HG03558 (cell line): ENCODE measurements at regions not wholly inside any gene's neighbourhood (a gene's known extent, or its start where the extent isn't known, plus 50 kb on each side); places are given as distances from the start of the nearest gene placed in this dataset.

Experiments used
- ATAC-seq: cut with Tn5 transposase; IDR thresholded peaks from one replicate; pipeline ENCODE4 v1.9.1; 2021; ENCODE audit warnings: moderate number of reproducible peaks; ENCODE audit not compliant: unreplicated experiment; ENCODE audit errors: extremely low read depth

DNA sequence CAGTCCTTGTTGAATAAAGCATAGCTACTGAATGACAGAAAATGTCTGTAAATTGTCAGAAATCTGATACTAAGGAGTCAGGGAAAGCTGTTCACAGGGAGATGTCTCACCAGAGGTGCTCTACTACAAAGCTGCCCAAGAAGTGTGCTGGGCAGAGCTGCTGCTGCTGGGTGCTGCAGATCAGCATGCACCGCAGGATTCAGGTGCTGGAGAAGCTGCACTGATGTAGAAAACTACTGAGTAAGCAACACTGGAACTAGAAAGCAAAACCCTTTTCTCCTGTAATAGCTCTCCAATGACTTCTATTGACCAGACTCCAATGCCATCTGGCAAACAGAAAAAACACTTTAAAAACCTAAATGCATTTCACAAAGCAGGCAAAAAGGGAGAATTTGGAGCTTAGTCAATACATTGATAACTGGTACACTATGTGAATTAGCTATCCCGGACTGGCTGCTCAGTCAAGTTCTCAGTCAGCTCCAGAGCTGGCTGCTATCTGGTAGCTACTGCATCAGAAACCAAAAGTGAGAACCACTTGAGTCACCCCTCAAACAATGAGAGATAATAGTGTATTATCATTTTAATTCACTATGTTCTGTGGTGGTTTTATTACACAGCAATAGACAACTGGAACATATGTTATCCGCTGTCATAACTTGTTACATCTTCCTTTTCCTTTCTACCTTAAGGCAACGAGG lies 493.1 kb downstream of the CPS1 start:
- no peak for ATAC-seq

DNA sequence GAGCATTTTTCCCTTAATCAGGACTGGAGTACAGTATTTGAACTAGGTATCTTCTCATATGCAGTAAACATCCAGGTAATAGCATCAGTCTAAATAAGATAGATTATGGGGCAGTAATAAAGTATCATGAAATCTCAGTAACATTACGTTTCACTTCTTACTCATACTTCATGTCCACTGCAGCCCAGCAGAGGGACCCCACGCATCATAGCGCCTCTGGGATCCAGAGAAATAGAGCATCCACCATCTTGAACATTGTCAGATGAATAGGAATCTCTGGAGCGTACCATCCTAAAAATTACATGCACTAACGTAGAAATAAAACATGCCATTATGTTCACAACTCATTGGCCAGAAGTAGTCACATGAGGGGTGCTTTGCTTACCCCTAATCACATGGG lies 499.0 kb downstream of the CPS1 start:
- ATAC-seq, result no peak

DNA sequence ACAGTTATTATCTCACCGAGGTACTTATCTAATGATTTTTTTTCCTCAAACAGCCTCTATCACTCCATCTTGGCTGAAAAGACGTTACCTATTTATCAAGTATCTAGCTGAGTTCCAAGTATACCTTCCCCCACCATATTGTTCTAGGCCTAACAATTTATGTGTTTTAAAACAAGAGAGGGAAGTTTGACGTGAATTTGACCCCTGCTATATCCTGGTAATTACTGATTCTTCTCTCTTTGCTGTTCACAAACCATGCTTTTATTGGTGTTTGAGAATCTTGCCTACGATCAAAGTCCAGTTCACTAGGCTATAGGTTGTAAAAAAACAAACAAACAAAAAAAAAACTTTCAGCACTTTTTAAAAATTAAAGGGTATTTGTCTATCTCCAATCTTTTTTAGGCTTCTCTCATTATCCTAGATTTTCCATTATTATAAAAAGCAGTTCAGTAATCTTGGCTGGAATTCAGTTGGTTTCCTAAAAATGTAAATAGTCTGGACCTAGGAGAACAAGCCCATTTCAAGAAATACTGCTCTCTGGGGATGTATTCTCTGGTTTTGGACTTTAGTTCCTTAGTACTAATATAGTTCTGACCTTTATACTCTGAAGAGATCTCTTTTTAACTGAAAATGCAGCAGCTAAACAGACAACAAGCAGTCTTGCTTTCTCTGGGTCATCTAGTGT lies 505.4 kb downstream of the CPS1 start:
- no peak for ATAC-seq

DNA sequence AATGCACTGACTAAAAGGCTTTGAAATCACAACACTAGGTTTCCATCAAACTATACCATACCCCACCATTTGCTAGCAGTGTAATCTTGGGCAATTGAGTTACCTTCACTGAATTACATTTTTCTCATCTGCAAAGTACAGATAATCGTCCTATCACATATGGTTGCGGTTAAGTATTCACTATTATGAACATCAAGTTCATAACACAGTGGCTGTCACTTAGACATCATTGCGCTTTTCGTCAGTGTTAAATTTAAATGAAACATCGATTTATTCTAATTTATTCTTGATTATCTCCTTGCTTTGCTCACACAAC lies 505.9 kb downstream of the CPS1 start:
- ATAC-seq, result no peak

DNA sequence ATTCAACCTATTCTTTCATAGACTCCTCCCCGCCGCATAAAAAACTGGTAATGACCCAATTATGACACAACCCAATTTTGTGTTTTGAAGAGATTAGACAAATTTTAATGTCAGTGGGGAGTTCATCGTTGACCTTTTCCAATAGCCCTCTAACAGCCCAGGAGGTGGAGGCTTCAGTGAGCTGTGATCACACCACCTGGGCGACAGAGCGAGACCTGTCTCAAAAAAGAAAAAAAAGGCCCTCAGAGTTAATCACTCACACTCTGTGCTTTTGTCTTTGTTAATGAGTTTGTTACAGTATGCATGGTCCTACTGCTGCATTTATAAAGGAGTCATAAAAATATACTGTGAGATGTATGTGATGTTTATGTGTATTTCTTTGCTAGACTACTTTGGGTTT lies 510.6 kb downstream of the CPS1 start:
- no peak for ATAC-seq

DNA sequence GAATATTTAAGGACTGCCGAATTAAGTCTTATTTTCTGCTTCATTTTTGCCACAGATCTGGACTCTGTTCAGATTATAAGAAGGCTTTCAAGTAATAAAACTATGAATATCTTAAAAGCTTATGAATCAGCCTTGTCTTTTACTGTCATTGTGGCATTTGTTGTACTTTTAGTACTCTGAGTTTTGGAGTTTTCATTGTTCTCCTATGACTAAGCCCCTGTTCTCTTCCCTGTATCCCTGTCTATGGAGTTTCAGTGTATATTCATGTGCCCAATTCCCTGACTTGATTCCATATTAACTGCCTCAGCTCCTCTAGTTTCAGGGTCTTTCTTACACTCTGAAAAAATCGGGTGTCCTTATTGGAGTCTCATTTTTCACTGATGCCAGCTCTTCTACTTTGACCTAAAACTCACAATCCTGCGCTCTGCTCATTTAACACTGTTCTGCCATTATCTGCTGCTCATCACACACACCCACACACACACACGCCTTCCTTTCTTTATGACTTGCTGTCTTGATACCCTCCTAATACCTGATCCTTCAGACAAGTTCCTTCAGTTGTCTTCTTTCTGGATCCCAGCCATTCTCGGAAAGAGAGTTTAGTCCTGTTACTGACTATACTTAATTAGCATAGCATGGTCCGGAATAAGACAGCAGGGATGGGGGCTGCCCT lies 511.8 kb downstream of the CPS1 start:
- ATAC-seq, result no peak

DNA sequence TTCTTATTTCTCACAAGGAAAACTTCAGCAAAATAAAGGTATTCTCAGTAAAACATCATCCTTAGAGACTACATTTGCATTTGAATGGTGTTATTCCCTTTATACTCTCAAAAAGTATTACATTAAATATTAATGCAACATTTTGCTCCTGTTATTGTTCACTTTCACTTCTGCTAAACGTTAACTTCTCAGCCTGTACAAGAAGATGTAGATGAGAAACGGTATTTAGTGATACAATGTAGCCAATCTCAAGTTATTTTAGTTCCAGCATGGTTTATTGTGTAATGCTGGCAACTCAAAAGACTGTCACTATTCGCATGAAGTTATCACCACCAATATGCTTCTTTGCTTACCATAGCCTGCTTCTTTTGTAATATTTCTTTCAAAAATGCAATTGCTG lies 514.1 kb downstream of the CPS1 start:
- ATAC-seq, result no peak

DNA sequence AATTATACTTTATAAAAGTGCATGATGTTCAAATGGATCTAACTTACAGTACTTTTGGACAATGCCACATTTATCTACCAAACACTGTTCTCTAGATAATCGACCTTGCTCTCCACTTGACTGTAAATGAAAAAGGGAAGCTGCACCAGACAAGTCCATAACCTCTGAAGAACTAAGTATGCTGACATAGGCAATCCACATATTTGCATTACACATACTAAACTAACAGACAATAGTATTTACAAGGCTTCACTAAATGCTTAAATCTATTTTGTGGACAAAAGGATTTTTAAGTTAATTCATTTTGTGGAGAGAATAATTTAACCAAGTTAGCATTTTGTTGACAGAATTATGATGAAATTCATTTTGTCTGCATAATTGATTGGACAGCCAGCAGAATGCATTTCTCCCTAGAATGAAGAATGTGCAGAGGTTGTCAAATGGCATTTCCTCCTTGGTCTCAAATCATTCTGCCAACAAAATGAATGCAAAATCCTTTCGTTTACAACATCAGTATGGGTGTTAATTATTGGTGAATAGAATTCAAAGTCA lies 520.9 kb downstream of the CPS1 start:
- ATAC-seq, result no peak

DNA sequence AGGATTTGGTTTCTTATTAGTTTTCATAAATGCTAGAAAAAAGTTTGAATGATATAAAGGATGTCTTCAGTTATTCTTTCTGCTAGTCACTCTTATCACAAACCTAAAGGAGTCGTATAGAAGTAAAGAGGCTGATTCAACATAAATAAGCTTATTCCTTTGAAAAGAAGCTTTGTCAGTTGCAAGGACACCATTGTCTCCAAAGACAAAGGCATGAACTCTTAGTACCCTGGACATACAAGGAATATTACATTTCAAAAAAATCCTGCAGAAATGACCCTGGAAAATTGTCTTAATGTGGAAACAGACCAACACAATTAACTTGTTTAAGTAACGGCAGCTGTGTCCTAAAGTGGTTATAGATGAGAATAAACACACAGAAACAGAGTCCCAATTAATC lies 528.0 kb downstream of the CPS1 start:
- ATAC-seq, result no peak

DNA sequence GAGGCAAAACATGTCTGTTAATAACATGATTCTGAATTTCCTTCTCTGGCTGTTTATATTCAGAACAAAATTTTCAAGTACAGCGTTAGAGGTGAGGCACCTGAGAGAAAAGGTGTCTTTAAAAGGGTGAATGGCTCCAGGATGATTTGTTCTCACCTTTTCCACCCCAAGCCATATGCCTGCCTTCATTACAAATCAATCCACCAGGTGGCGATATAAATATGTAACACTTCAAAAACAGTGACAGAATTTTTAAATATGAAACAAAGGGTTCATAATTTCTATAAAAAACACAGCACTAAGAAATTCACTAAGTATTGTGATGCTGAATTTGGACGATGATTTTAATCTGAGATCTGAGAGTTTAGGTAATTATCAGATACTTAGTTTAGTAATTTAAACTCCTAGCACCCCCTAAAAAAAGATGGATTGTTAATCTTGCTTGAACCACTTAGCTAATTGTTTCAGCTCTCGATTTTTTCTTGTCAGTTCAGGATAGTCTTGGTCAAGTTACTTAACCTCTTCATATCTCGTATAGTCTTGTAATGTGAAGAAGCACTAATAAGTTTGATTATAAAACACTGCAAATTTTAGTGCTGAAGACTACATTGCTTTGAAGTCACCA lies 528.8 kb downstream of the CPS1 start:
- ATAC-seq, result no peak

DNA sequence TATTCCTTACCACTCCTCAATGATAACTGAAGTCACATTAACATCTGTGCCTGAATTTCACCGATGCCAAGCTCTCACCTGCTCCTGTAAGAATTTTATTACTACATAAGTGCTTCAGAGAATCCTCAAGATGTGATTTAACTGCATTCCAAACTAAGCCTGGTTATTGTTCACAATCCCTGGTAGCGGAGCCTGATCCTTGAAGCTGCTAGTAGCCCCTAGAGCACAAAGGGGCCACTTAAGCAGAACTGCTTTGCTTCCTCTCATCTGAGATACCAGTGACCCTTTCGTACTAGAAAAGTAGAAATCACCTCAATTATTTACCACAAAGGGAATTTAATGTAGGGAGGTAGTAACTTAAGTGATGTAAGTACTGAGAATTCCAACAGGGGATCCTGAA lies 529.6 kb downstream of the CPS1 start:
- no peak for ATAC-seq

DNA sequence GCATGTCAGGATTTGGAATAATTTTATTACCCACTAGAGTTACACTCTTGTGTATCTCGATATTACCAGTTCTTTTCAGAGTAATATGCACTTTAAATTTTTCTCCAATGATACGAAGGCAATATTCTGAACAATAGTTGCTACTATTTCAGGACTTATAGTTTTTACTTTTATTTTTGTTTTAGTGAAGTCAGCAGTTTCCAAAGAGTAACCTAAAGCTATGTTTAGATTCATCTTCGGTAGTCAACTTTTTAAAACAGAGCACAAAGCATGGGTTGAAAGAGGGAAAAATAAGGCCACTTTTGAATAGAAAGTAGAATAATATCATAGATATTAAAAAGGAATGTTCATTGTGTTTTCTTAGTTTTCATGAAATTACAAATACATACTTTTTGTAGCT lies 532.7 kb downstream of the CPS1 start:
- no peak for ATAC-seq

DNA sequence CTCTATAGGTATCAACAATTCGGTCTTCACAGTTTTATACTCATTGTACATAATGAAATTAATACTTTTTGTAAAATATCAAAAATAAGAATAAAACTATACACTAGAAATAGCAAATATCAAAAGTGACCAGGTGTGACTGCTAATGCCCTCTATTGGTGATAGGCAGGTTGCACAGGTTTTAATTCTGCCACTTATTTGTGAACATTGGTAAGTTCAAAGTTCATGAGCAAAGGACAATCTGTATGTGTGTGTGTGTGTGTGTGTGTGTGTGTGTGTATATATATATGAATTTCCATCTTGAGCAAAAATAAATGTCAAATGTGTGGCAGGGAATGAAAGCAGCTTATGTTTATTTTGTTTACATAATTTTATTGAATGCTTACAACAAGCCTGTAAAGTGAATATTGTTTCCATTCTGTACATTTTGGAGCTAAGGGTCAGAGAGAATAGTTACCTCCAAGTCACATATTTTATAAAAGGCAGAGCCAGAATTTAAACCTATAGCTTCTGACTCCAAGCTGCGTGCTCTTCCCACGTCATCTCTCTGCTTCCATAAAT lies 537.4 kb downstream of the CPS1 start:
- no peak for ATAC-seq

DNA sequence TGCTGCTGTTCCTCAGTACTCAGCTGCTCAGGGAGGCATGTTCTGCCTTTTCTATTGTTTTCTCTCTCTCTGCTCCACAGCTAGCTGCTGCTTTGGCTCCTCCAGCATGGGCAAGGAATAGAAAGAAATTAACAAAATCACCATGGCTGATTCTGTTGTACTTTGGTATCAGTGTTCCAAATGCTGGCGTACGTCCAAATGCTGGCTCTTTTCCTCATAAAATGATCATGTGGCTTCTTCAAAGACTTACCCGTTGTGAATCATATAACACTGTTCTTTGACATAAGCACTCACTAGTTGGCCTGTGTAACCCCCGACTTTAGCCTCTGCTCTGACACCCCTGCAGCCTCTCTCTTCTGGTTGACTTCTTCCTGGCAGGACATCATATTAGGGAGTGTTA lies 547.6 kb downstream of the CPS1 start:
- ATAC-seq, result no peak

DNA sequence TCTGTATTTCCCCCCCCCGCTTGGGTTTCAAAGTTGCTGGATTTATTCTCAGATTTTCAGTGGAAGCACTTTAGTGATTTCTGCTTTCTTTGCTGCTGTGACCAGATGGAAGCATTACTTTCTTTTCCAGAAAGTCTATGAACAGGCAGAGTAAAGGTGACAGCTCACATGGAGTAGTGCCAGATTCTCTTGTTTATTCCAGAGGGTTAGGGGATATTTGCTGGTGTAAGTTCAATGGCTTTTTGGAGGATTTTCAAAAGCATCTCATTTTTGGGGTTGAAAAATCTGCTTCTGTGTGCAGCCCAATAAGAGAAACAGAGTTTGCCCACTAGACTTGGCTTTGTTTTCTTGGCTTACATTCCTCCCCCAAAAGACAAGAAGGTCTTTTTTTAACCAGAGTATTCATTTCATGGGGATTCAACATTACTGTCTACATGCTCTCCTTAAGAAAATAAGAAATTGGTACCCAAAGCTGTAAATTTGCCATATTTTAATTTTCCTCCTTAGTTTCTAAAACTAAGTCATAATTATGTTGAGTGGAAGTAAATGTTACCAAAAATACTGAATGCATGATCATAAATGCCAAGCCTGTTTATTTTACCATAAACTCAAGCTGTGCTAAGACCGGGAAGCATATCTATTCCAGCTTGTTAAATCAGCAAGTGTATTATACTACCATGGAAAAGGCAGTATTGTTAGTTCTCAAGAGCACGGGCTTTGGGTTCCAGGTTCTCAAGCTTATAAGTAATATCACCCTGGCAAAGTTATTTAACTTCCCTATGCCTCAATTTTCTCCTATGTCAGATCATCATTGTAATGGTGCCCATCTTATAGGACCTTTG lies 557.2 kb downstream of the CPS1 start:
- no peak for ATAC-seq

DNA sequence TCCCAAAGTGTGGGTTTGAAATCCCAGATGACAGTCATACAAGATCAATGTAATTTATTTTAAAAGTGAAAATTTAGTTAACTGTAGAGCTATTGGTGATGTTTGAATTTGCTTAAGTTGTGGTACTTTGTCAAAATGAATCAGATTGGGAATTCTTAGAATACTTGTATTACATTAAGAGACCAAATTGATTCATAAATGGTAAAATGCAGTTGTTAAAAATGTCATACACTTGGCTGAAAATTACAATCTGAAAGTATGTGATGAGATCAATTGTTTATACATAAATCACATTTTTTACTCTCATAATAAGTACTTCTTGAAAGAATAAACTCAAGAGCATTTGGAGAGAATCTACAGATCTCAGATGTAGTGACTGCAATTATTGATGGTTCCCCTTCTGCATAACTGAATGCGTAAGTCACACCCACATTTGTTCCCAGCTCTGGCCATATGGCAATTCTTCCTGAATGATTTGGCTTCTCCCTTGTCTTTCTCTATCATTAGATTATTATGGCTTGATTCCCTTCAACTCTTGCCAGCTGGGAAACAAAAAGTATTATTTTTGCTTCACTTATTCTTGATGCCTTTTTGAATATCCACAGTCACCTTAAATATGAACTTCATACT lies 558.5 kb downstream of the CPS1 start:
- ATAC-seq, result no peak

DNA sequence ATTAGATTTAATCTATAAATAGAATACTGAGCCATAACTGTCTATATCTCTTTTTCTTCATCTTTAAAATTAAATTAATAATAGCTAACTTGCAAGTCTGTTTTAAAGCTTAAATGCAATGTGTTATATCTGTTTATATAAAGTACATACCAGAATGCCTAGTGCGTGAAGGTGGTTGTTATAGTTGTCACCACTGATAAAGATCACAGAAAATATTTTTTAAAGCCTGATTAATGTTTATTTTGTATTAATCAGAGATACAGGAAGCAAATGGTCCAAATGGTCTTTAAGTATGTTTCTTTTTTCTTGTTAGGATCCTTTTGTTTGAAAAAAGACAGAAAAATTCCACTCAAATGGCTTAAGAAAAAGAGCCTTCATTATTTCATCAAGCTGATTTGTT lies 560.6 kb downstream of the CPS1 start:
- ATAC-seq, result no peak

DNA sequence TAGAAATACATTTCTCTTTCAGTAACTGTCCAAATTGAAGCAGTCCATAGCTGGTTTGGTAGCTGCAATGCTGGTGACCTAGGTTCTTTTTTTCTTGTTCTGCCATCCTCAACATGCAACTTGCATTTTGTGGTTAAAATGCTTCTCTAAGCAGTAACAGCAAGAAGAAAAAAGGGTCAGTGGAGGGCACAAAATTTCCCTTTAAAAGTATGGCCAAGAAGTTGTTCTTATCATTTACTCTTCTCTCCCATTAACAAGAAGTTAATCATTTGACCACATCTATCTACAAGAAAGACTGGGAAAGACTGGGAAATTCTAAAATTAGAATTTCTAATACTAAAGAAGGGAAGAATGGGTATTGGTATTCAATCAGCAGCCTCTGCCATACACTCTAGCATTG lies 569.9 kb downstream of the CPS1 start:
- ATAC-seq, result no peak

DNA sequence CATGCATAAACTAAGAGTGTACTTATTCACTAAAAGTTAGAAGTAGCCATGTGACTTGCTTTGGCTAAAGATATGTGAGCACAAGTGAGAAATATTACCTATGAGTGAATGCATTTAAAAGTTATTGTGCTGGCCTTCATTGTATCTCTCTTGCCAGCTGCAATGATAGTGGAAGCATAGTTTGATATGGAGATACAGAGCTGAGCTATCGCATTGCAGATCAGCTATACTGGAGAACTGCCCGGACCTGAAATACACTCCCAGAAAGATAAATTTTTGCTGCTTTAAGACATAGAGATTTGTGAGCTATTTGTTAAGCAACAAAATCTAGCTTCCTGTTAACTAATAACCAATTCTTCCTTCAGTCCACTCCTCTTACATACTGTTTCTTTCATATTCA lies 571.1 kb downstream of the CPS1 start:
- ATAC-seq, result no peak

DNA sequence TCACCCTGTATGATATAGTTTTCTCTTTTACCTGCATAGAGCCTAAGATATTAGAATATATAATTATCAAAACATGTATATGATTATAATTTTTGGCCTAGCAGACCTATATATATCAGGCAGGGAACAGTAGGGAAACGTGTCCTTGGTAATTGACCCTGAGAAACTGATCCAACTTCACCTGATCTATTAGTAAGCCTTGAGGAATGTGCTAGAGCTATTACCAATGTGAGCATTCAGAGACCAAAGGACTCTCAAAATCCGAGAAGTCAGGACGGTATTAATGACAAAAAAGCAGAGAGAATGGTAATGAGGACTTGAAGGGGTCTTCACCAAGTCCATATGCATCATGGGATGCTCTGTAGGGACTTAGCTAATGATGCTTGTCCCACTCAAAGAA lies 571.9 kb downstream of the CPS1 start:
- ATAC-seq, result no peak
